ENCODE measurements at regions not wholly inside any gene's neighbourhood (a gene's known extent, or its start where the extent isn't known, plus 50 kb on each side); places are given as distances from the start of the nearest gene placed in this dataset.

DNA sequence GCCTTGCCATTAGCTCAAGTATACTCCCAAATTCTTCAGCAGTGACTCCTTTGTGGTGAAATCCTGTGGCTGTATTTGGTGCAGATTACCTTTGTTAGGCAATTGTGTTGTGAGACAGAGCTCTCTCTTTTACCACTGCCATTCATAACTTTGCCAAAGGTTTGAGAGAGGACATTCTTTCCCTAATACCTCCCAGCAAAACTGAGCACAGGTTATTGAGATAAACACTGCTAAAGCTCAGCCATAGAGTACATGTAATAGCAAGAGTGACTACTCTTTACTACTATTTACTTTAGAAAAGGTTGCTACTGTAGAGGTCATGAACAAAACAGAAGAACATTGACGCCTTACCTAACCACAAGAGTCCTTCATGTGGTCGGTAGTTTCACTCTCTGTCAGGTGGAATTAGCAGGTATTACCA lies 514.0 kb upstream of the ADAMTS5 start:
- Mint-ChIP-seq H3K27me3 (no peaks in the 10 kb centered on the region), H3K4me3 (no peak overlapping the region), H3K27ac (no peak overlapping the region), H3K4me1 (no peaks in the 10 kb centered on the region), H3K9me3 (peaks cover 0 to 5% (median 0%) of the 10 kb centered on the region in 8 donors), H3K36me3 (no peaks in the 10 kb centered on the region)
- ChIA-PET POLR2A (ENCODE audit: partially characterized antibody) (no interaction called here), CTCF (ENCODE audit: partially characterized antibody) (no interaction called here)
- H3K9me3 ChIP-seq (ENCODE audit: control insufficient read depth in 1 of 2, low read length in 2 of 2), result no peaks in the 10 kb centered on the region
- no peaks in the 10 kb centered on the region for H3K4me1 ChIP-seq (ENCODE audit: insufficient read depth, low read length)
- intact Hi-C loops (cut with micrococcal nuclease), result no loop called here
- no peak for DNase-seq
- no peaks in the 10 kb centered on the region for H3K36me3 ChIP-seq (ENCODE audit: insufficient read depth, low read length)
- no peak overlapping the region for H3K4me3 ChIP-seq (ENCODE audit: low read length in 2 of 2)
- H3K27me3 ChIP-seq (ENCODE audit: insufficient read depth, low read length), result no peaks in the 10 kb centered on the region
- no peak overlapping the region for H3K27ac ChIP-seq (ENCODE audit: low read depth, low read length)

DNA sequence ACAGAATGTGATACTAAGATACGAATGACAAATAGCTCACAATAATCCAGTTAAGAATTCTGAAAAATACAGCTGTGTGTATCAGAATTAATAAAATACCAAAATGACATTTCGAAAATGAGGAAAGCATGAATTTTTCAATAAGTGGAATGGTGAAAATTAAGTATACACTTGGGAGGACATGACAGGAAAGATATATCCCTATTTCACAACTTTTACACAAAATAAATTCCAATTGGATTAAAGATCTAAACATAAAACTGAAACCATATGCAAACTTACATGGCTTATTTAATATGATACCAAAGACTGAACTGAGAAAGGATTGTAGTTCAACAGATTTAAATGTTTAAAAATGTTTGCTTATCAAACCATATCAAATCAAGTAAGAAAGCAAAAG lies 510.4 kb upstream of the ADAMTS5 start:
- ChIA-PET CTCF (ENCODE audit: partially characterized antibody) (no interaction called here), POLR2A (ENCODE audit: partially characterized antibody) (no interaction called here)
- no peaks in the 10 kb centered on the region for H3K36me3 ChIP-seq (ENCODE audit: insufficient read depth, low read length)
- H3K4me1 Mint-ChIP-seq, result no peaks in the 10 kb centered on the region
- H3K27ac ChIP-seq (ENCODE audit: low read depth, low read length), result no peak overlapping the region
- no peak overlapping the region for H3K27ac Mint-ChIP-seq
- peaks cover 0 to 1% of the 10 kb centered on the region in 2 donors for H3K27me3 Mint-ChIP-seq
- H3K9me3 Mint-ChIP-seq, result peaks cover 0 to 4% (median 0%) of the 10 kb centered on the region in 8 donors
- no peaks in the 10 kb centered on the region for H3K4me1 ChIP-seq (ENCODE audit: insufficient read depth, low read length)
- no peak overlapping the region for H3K4me3 Mint-ChIP-seq
- no peak for DNase-seq
- no peak overlapping the region for H3K4me3 ChIP-seq (ENCODE audit: low read length in 2 of 2)
- intact Hi-C loops (cut with micrococcal nuclease), result no loop called here
- no peaks in the 10 kb centered on the region for H3K36me3 Mint-ChIP-seq
- no peaks in the 10 kb centered on the region for H3K9me3 ChIP-seq (ENCODE audit: control insufficient read depth in 1 of 2, low read length in 2 of 2)
- H3K27me3 ChIP-seq (ENCODE audit: insufficient read depth, low read length), result no peaks in the 10 kb centered on the region

DNA sequence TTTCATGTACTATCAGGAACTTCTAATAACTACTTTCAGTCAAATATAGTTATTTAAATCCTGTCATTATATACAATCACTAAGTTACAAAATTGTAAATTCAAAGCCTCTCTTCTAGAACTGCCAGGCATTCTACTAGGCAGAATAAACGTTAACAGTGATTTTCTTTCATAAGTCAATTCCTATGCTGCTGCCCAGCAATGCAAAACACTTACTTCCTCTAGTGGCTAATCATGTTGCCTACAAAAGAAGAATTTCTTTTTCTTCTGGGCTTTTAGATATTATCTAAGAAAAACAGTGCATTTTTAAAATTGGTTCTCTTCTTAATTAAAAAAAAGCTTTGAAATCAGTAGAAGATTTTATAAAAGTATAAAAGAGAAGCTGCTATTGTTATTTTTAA lies 509.8 kb upstream of the ADAMTS5 start:
- H3K27me3 Mint-ChIP-seq, result peaks cover 0 to 1% of the 10 kb centered on the region in 2 donors
- H3K27ac Mint-ChIP-seq, result no peak overlapping the region
- H3K4me3 Mint-ChIP-seq, result no peak overlapping the region
- H3K36me3 ChIP-seq (ENCODE audit: insufficient read depth, low read length), result no peaks in the 10 kb centered on the region
- no peak overlapping the region for H3K27ac ChIP-seq (ENCODE audit: low read depth, low read length)
- ChIA-PET POLR2A (ENCODE audit: partially characterized antibody) (no interaction called here), CTCF (ENCODE audit: partially characterized antibody) (no interaction called here)
- H3K4me3 ChIP-seq (ENCODE audit: low read length in 2 of 2), result no peak overlapping the region
- H3K9me3 Mint-ChIP-seq, result peaks cover 0 to 7% (median 0%) of the 10 kb centered on the region in 8 donors
- no peak for DNase-seq
- intact Hi-C loops (cut with micrococcal nuclease), result no loop called here
- no peaks in the 10 kb centered on the region for H3K36me3 Mint-ChIP-seq
- no peaks in the 10 kb centered on the region for H3K4me1 Mint-ChIP-seq
- H3K4me1 ChIP-seq (ENCODE audit: insufficient read depth, low read length), result no peaks in the 10 kb centered on the region
- no peaks in the 10 kb centered on the region for H3K9me3 ChIP-seq (ENCODE audit: control insufficient read depth in 1 of 2, low read length in 2 of 2)
- H3K27me3 ChIP-seq (ENCODE audit: insufficient read depth, low read length), result no peaks in the 10 kb centered on the region

DNA sequence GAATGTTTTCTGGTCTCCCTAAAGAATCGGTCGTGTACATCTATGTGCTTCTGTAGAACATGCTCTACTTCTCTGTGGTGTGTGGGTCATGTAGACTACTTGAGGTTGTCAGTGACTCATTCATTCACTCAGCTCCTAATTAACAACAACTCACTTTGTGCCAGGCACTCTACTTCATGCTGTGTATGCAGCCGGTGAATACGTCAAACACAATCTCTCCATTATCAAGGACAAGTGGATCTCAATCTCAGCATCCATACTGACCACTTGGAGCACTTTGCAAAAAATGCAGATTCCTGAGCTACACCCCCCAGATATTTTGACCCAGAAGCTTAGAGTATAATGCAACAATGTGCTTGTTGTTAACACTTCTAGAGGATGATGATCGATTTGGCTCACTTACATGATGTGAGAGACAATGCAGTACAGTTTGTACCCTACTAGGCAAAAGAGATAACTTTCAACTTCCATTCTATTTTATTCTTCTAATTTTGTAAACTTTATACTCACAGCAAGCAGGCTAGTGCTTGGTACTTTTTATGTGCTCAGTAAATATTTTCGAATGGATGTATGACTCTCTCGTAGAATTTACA lies 508.6 kb upstream of the ADAMTS5 start:
- no peaks in the 10 kb centered on the region for H3K4me1 Mint-ChIP-seq
- intact Hi-C loops (cut with micrococcal nuclease), result no loop called here
- no peaks in the 10 kb centered on the region for H3K36me3 ChIP-seq (ENCODE audit: insufficient read depth, low read length)
- H3K27ac ChIP-seq (ENCODE audit: low read depth, low read length), result no peak overlapping the region
- no peak overlapping the region for H3K4me3 Mint-ChIP-seq
- H3K9me3 Mint-ChIP-seq, result peaks cover 0 to 7% (median under 1%) of the 10 kb centered on the region in 8 donors
- no peak overlapping the region for H3K4me3 ChIP-seq (ENCODE audit: low read length in 2 of 2)
- ChIA-PET POLR2A (ENCODE audit: partially characterized antibody) (no interaction called here), CTCF (ENCODE audit: partially characterized antibody) (no interaction called here)
- no peaks in the 10 kb centered on the region for H3K36me3 Mint-ChIP-seq
- H3K27me3 Mint-ChIP-seq, result peaks cover 0 to 1% of the 10 kb centered on the region in 2 donors
- H3K27ac Mint-ChIP-seq, result no peak overlapping the region
- no peaks in the 10 kb centered on the region for H3K9me3 ChIP-seq (ENCODE audit: control insufficient read depth in 1 of 2, low read length in 2 of 2)
- DNase-seq, result no peak
- no peaks in the 10 kb centered on the region for H3K27me3 ChIP-seq (ENCODE audit: insufficient read depth, low read length)
- H3K4me1 ChIP-seq (ENCODE audit: insufficient read depth, low read length), result no peaks in the 10 kb centered on the region

DNA sequence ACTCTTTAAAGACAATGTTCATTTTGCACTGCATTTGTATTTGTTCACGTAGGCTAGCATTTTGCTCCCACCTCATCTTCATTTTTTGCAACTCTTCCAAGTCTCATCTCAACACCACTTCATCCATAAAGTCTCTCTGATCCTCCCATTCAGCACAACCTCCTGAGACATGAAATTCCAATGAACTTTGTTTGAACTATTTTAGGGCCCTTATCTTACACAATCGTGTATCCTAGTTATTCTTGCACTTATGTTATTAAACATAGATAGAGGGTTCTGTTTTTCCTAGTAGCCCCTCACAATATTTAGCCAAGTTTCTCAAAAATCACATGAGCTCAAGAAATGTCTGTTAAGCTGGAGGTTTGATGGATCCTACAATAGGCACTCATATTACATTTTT lies 500.5 kb upstream of the ADAMTS5 start:
- Mint-ChIP-seq H3K36me3 (no peaks in the 10 kb centered on the region), H3K9me3 (peaks cover 0 to 8% (median 2%) of the 10 kb centered on the region in 8 donors), H3K4me3 (no peak overlapping the region), H3K27ac (no peak overlapping the region), H3K27me3 (no peaks in the 10 kb centered on the region), H3K4me1 (no peaks in the 10 kb centered on the region)
- no peaks in the 10 kb centered on the region for H3K36me3 ChIP-seq (ENCODE audit: insufficient read depth, low read length)
- H3K27ac ChIP-seq (ENCODE audit: low read depth, low read length), result no peak overlapping the region
- no peaks in the 10 kb centered on the region for H3K27me3 ChIP-seq (ENCODE audit: insufficient read depth, low read length)
- no peak for DNase-seq
- intact Hi-C loops (cut with micrococcal nuclease), result no loop called here
- H3K4me1 ChIP-seq (ENCODE audit: insufficient read depth, low read length), result no peaks in the 10 kb centered on the region
- CTCF ChIA-PET (ENCODE audit: partially characterized antibody), result no interaction called here
- H3K9me3 ChIP-seq (ENCODE audit: control insufficient read depth in 1 of 2, low read length in 2 of 2), result peaks cover 0 to 3% of the 10 kb centered on the region in 2 donors
- no peak overlapping the region for H3K4me3 ChIP-seq (ENCODE audit: low read length in 2 of 2)
- POLR2A ChIA-PET (ENCODE audit: partially characterized antibody), result no interaction called here

DNA sequence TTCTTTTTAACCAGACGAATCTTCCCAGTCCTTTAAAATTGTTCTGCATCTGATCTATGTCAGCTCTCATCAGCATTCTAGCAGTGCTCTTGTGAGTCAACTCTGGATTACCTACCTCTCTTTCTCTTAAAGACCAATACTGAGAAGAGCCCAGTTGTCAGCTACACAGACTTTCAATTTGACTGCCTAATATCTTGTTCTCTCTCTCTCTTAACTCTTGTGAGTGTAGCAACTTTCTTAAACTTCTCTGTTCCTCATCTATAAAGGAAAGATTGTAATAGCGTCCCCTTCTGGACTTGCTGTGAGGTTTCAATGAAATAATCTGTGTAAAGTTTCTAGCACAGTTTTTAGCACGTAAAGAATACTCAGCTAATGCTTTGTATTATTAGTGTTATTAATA lies 499.3 kb upstream of the ADAMTS5 start:
- Mint-ChIP-seq H3K27me3 (no peaks in the 10 kb centered on the region), H3K27ac (no peak overlapping the region), H3K9me3 (peaks cover 0 to 4% (median 1%) of the 10 kb centered on the region in 8 donors), H3K4me3 (no peak overlapping the region), H3K36me3 (no peaks in the 10 kb centered on the region), H3K4me1 (no peaks in the 10 kb centered on the region)
- Histone ChIP-seq H3K36me3 (ENCODE audit: insufficient read depth, low read length) (no peaks in the 10 kb centered on the region), H3K27me3 (ENCODE audit: insufficient read depth, low read length) (no peaks in the 10 kb centered on the region), H3K4me1 (ENCODE audit: insufficient read depth, low read length) (no peaks in the 10 kb centered on the region), H3K9me3 (ENCODE audit: control insufficient read depth in 1 of 2, low read length in 2 of 2) (peaks cover 0 to 3% of the 10 kb centered on the region in 2 donors), H3K4me3 (ENCODE audit: low read length in 2 of 2) (no peak overlapping the region), H3K27ac (ENCODE audit: low read depth, low read length) (no peak overlapping the region)
- intact Hi-C loops (cut with micrococcal nuclease), result no loop called here
- ChIA-PET CTCF (ENCODE audit: partially characterized antibody) (no interaction called here), POLR2A (ENCODE audit: partially characterized antibody) (no interaction called here)
- no peak for DNase-seq

DNA sequence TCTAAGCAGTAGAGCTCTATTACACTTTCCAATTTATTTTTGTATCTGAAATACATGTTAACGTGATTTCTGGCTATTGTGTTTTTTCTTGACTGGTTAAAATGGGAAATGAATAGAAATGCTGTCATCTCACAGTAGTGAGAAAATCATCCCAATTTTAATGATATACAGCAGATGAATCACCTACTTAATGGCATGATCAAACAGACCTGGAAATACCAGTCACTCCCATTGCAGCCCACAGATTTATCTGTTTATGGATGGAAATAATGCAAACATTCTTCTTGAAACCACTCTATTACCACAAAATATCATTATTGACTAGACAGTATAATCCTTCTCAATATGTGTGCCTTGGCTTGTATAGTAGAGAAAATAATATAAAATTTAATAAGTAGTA lies 497.8 kb upstream of the ADAMTS5 start:
- peaks cover 0 to 3% of the 10 kb centered on the region in 2 donors for H3K9me3 ChIP-seq (ENCODE audit: control insufficient read depth in 1 of 2, low read length in 2 of 2)
- no peaks in the 10 kb centered on the region for H3K27me3 ChIP-seq (ENCODE audit: insufficient read depth, low read length)
- intact Hi-C loops (cut with micrococcal nuclease), result no loop called here
- Mint-ChIP-seq H3K9me3 (peaks cover 0 to 4% (median 0%) of the 10 kb centered on the region in 8 donors), H3K4me3 (no peak overlapping the region), H3K36me3 (no peaks in the 10 kb centered on the region), H3K27ac (no peak overlapping the region), H3K4me1 (no peaks in the 10 kb centered on the region), H3K27me3 (no peaks in the 10 kb centered on the region)
- H3K36me3 ChIP-seq (ENCODE audit: insufficient read depth, low read length), result no peaks in the 10 kb centered on the region
- no peaks in the 10 kb centered on the region for H3K4me1 ChIP-seq (ENCODE audit: insufficient read depth, low read length)
- DNase-seq, result no peak
- POLR2A ChIA-PET (ENCODE audit: partially characterized antibody), result no interaction called here
- no peak overlapping the region for H3K4me3 ChIP-seq (ENCODE audit: low read length in 2 of 2)
- CTCF ChIA-PET (ENCODE audit: partially characterized antibody), result no interaction called here
- no peak overlapping the region for H3K27ac ChIP-seq (ENCODE audit: low read depth, low read length)

DNA sequence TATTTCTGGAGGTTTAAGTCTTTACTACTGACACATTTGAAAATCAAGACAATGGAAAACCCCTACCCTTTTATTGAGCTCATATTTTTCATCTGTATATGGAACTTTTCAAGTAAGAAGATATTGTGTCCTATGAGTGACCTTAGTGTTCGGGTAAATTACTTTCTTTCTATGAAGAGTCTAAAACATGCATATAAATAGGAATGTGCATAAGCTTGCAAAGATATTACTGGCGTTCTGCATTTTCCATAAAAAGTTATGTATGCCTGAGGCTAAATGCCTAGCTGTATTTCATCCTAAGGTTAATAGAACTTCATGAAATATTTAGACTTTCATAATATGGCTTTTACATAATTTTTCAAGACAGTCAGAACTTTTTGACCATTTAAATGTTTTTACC lies 495.8 kb upstream of the ADAMTS5 start:
- Mint-ChIP-seq H3K4me3 (no peak overlapping the region), H3K4me1 (no peaks in the 10 kb centered on the region), H3K9me3 (peaks cover 0 to 4% (median 1%) of the 10 kb centered on the region in 8 donors), H3K27me3 (no peaks in the 10 kb centered on the region), H3K27ac (no peak overlapping the region), H3K36me3 (no peaks in the 10 kb centered on the region)
- Histone ChIP-seq H3K27me3 (ENCODE audit: insufficient read depth, low read length) (no peaks in the 10 kb centered on the region), H3K9me3 (ENCODE audit: control insufficient read depth in 1 of 2, low read length in 2 of 2) (no peaks in the 10 kb centered on the region), H3K4me1 (ENCODE audit: insufficient read depth, low read length) (no peaks in the 10 kb centered on the region), H3K27ac (ENCODE audit: low read depth, low read length) (no peak overlapping the region), H3K4me3 (ENCODE audit: low read length in 2 of 2) (no peak overlapping the region), H3K36me3 (ENCODE audit: insufficient read depth, low read length) (no peaks in the 10 kb centered on the region)
- ChIA-PET POLR2A (ENCODE audit: partially characterized antibody) (no interaction called here), CTCF (ENCODE audit: partially characterized antibody) (no interaction called here)
- no peak for DNase-seq
- intact Hi-C loops (cut with micrococcal nuclease), result no loop called here

All from CD4-positive, alpha-beta memory T cell (primary cell).